Stomach (tissue), 4 donors: ENCODE measurements at regions not wholly inside any gene's neighbourhood (a gene's known extent, or its start where the extent isn't known, plus 50 kb on each side); places are given as distances from the start of the nearest gene placed in this dataset.

ENCODE experiments used
- CTCF ChIP-seq, 7 experiments: fragments of 450-650 bp in 4 of 7; fragments of 200-600 bp in 3 of 7; sonication (generic) in 3 of 7; IDR thresholded peaks; one replicate each; pipeline ENCODE4 v1.5.1; 2016 to 2019; ENCODE audit warnings: antibody characterized with exemption in 7 of 7, control low read depth in 2 of 7, mild to moderate bottlenecking in 1 of 7
- EP300 ChIP-seq: sonication (generic); formaldehyde crosslinking; IDR thresholded peaks from one replicate; pipeline ENCODE4 v1.6.1; 2017; ENCODE audit warnings: antibody characterized with exemption
- POLR2A ChIP-seq, 4 donors: fragments of 450-650 bp; IDR thresholded peaks; one replicate each; pipeline ENCODE4 v1.6.1; 2016; ENCODE audit warnings: antibody characterized with exemption in 4 of 4, control low read depth in 2 of 4, mild to moderate bottlenecking in 1 of 4, moderate library complexity in 1 of 4

- no peak for TF ChIP-seq POLR2A (IDR thresholded peaks at IDR 0.05)
- no peak for TF ChIP-seq CTCF (IDR thresholded peaks at IDR 0.05)
- TF ChIP-seq EP300 = no peak
These were observed 95.4 kb upstream of the AGBL1 start for GRCh38 chr15:85984241-85984640.
